ENCODE measurements at regions not wholly inside any gene's neighbourhood (a gene's known extent, or its start where the extent isn't known, plus 50 kb on each side); places are given as distances from the start of the nearest gene placed in this dataset.

GRCh38 chr3:494190-494589 is 297.6 kb downstream of the CHL1 start:
- no peak overlapping the region for H3K27ac Mint-ChIP-seq
- H3K4me1 Mint-ChIP-seq (ENCODE audit: unreplicated experiment), result peaks cover 7% of the 10 kb centered on the region
- no peak for TF ChIP-seq CTCF (conservative IDR thresholded peaks at IDR 0.05)
- no peak for DNase-seq (ENCODE audit: extremely low spot score, unreplicated experiment)
- H3K9me3 Mint-ChIP-seq, result peaks cover 12% of the 10 kb centered on the region
- no peaks in the 10 kb centered on the region for H3K36me3 Mint-ChIP-seq
- no peak overlapping the region for H3K4me3 Mint-ChIP-seq
- peaks cover 5% of the 10 kb centered on the region for H3K27me3 Mint-ChIP-seq

- Mint-ChIP-seq H3K4me3 (no peak overlapping the region), H3K9me3 (peaks cover 7% of the 10 kb centered on the region), H3K27ac (no peak overlapping the region), H3K36me3 (no peaks in the 10 kb centered on the region), H3K27me3 (peaks cover 4% of the 10 kb centered on the region), H3K4me1 (ENCODE audit: unreplicated experiment) (peaks cover 7% of the 10 kb centered on the region)
- DNase-seq (ENCODE audit: extremely low spot score, unreplicated experiment), result no peak
- no peak for TF ChIP-seq CTCF (conservative IDR thresholded peaks at IDR 0.05)
Observed at GRCh38 chr3:498487-498886, 301.9 kb downstream of the CHL1 start.

GRCh38 chr3:499001-499761 is 302.6 kb downstream of the CHL1 start:
- Mint-ChIP-seq H3K27ac (no peak overlapping the region), H3K9me3 (peaks cover 3% of the 10 kb centered on the region), H3K36me3 (no peaks in the 10 kb centered on the region), H3K27me3 (peaks cover 5% of the 10 kb centered on the region), H3K4me3 (no peak overlapping the region), H3K4me1 (ENCODE audit: unreplicated experiment) (peaks cover 3% of the 10 kb centered on the region)
- no peak for DNase-seq (ENCODE audit: extremely low spot score, unreplicated experiment)
- no peak for TF ChIP-seq CTCF (conservative IDR thresholded peaks at IDR 0.05)

GRCh38 chr3:502486-502885 is 305.9 kb downstream of the CHL1 start:
- no peak for DNase-seq (ENCODE audit: extremely low spot score, unreplicated experiment)
- H3K36me3 Mint-ChIP-seq, result no peaks in the 10 kb centered on the region
- no peak overlapping the region for H3K4me3 Mint-ChIP-seq
- H3K27me3 Mint-ChIP-seq, result peaks cover 5% of the 10 kb centered on the region
- no peaks in the 10 kb centered on the region for H3K9me3 Mint-ChIP-seq
- H3K4me1 Mint-ChIP-seq (ENCODE audit: unreplicated experiment), result no peaks in the 10 kb centered on the region
- TF ChIP-seq CTCF (conservative IDR thresholded peaks at IDR 0.05), result no peak
- H3K27ac Mint-ChIP-seq, result no peak overlapping the region

- no peaks in the 10 kb centered on the region for H3K36me3 Mint-ChIP-seq
- no peak overlapping the region for H3K27ac Mint-ChIP-seq
- H3K9me3 Mint-ChIP-seq, result peaks cover 5% of the 10 kb centered on the region
- no peak overlapping the region for H3K4me3 Mint-ChIP-seq
- TF ChIP-seq CTCF (conservative IDR thresholded peaks at IDR 0.05), result no peak
- no peak for DNase-seq (ENCODE audit: extremely low spot score, unreplicated experiment)
- H3K4me1 Mint-ChIP-seq (ENCODE audit: unreplicated experiment), result no peaks in the 10 kb centered on the region
- H3K27me3 Mint-ChIP-seq, result peaks cover 3% of the 10 kb centered on the region
Observed at GRCh38 chr3:513301-513700, 316.7 kb downstream of the CHL1 start.

All from type B pancreatic cell (in vitro differentiated cells).